ENCODE measurements at regions not wholly inside any gene's neighbourhood (a gene's known extent, or its start where the extent isn't known, plus 50 kb on each side); places are given as distances from the start of the nearest gene placed in this dataset.

- TF ChIP-seq, protein P1, sequence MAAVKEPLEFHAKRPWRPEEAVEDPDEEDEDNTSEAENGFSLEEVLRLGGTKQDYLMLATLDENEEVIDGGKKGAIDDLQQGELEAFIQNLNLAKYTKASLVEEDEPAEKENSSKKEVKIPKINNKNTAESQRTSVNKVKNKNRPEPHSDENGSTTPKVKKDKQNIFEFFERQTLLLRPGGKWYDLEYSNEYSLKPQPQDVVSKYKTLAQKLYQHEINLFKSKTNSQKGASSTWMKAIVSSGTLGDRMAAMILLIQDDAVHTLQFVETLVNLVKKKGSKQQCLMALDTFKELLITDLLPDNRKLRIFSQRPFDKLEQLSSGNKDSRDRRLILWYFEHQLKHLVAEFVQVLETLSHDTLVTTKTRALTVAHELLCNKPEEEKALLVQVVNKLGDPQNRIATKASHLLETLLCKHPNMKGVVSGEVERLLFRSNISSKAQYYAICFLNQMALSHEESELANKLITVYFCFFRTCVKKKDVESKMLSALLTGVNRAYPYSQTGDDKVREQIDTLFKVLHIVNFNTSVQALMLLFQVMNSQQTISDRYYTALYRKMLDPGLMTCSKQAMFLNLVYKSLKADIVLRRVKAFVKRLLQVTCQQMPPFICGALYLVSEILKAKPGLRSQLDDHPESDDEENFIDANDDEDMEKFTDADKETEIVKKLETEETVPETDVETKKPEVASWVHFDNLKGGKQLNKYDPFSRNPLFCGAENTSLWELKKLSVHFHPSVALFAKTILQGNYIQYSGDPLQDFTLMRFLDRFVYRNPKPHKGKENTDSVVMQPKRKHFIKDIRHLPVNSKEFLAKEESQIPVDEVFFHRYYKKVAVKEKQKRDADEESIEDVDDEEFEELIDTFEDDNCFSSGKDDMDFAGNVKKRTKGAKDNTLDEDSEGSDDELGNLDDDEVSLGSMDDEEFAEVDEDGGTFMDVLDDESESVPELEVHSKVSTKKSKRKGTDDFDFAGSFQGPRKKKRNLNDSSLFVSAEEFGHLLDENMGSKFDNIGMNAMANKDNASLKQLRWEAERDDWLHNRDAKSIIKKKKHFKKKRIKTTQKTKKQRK (IDR thresholded peaks at IDR 0.05; ENCODE audit: borderline replicate concordance, low read depth, low read length), result no peak
- TF ChIP-seq L3MBTL2 (IDR thresholded peaks at IDR 0.05) (peak; percentile 89), CXXC5 (CRISPR knock-in tag; IDR thresholded peaks at IDR 0.05) (peak; percentile 58), POLR2AphosphoS2 (IDR thresholded peaks at IDR 0.05; ENCODE audit: low read length) (no peak), NFRKB (IDR thresholded peaks at IDR 0.05; ENCODE audit: low read depth) (peak; percentile 65), FOXP1 (CRISPR knock-in tag; IDR thresholded peaks at IDR 0.05) (no peak), ZNF324 (CRISPR knock-in tag; IDR thresholded peaks at IDR 0.05) (0 out of 2 replicates have a peak, but pooled peaks have one; percentile 33), NR2C1 (IDR thresholded peaks at IDR 0.05) (peak; percentile 69), NR2C1 (tag; IDR thresholded peaks at IDR 0.05) (peak; percentile 59), BCLAF1 (IDR thresholded peaks at IDR 0.05; ENCODE audit: borderline replicate concordance in 1 of 2, control insufficient read depth in 1 of 2, low read depth in 2 of 2, low read length in 1 of 2) (0 out of 4 replicates have a peak, but pooled peaks of 1 of the 2 experiments have one; percentile 20)
- TF ChIP-seq, protein P2, sequence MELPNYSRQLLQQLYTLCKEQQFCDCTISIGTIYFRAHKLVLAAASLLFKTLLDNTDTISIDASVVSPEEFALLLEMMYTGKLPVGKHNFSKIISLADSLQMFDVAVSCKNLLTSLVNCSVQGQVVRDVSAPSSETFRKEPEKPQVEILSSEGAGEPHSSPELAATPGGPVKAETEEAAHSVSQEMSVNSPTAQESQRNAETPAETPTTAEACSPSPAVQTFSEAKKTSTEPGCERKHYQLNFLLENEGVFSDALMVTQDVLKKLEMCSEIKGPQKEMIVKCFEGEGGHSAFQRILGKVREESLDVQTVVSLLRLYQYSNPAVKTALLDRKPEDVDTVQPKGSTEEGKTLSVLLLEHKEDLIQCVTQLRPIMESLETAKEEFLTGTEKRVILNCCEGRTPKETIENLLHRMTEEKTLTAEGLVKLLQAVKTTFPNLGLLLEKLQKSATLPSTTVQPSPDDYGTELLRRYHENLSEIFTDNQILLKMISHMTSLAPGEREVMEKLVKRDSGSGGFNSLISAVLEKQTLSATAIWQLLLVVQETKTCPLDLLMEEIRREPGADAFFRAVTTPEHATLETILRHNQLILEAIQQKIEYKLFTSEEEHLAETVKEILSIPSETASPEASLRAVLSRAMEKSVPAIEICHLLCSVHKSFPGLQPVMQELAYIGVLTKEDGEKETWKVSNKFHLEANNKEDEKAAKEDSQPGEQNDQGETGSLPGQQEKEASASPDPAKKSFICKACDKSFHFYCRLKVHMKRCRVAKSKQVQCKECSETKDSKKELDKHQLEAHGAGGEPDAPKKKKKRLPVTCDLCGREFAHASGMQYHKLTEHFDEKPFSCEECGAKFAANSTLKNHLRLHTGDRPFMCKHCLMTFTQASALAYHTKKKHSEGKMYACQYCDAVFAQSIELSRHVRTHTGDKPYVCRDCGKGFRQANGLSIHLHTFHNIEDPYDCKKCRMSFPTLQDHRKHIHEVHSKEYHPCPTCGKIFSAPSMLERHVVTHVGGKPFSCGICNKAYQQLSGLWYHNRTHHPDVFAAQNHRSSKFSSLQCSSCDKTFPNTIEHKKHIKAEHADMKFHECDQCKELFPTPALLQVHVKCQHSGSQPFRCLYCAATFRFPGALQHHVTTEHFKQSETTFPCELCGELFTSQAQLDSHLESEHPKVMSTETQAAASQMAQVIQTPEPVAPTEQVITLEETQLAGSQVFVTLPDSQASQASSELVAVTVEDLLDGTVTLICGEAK (IDR thresholded peaks at IDR 0.05), result peak; percentile 71
- TF ChIP-seq, protein P2 (CRISPR knock-in tag; IDR thresholded peaks at IDR 0.05), result no peak
Observed at GRCh38 chr4:38318737-38319455, 345.1 kb upstream of the KLF3 start (continued).

Measured in K562 (cell line).